Astrocyte (in vitro differentiated cells and primary cell): ENCODE measurements at regions not wholly inside any gene's neighbourhood (a gene's known extent, or its start where the extent isn't known, plus 50 kb on each side); places are given as distances from the start of the nearest gene placed in this dataset.

Source experiments
- EZH2 ChIP-seq: IDR thresholded peaks from 2 replicates; pipeline ENCODE4 v1.6.1; 2012; ENCODE audit warnings: mild to moderate bottlenecking, low read length, inconsistent platforms; ENCODE audit not compliant: insufficient read depth
- TF ChIP-seq, protein P1 (sequence below): IDR thresholded peaks from 2 replicates; pipeline ENCODE4 v1.5.1; 2011; ENCODE audit warnings: low read depth, mild to moderate bottlenecking, inconsistent platforms, low read length, moderate library complexity; ENCODE audit not compliant: insufficient read depth

- TF ChIP-seq, protein P1, sequence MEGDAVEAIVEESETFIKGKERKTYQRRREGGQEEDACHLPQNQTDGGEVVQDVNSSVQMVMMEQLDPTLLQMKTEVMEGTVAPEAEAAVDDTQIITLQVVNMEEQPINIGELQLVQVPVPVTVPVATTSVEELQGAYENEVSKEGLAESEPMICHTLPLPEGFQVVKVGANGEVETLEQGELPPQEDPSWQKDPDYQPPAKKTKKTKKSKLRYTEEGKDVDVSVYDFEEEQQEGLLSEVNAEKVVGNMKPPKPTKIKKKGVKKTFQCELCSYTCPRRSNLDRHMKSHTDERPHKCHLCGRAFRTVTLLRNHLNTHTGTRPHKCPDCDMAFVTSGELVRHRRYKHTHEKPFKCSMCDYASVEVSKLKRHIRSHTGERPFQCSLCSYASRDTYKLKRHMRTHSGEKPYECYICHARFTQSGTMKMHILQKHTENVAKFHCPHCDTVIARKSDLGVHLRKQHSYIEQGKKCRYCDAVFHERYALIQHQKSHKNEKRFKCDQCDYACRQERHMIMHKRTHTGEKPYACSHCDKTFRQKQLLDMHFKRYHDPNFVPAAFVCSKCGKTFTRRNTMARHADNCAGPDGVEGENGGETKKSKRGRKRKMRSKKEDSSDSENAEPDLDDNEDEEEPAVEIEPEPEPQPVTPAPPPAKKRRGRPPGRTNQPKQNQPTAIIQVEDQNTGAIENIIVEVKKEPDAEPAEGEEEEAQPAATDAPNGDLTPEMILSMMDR, result no peak
- TF ChIP-seq EZH2, result no peak
Observed at GRCh38 chr17:56672195-56672594, 78.7 kb downstream of the NOG start.
